Mesenchymal stem cell (in vitro differentiated cells and primary cell): ENCODE measurements at regions not wholly inside any gene's neighbourhood (a gene's known extent, or its start where the extent isn't known, plus 50 kb on each side); places are given as distances from the start of the nearest gene placed in this dataset.

ENCODE experiments used
- DNase-seq: peaks from one replicate; pipeline ENCODE4 v3.0.0-alpha.2; 2013
- H2AFZ ChIP-seq: one replicate; pipeline ENCODE4 v1.6.1; 2013; ENCODE audit warnings: low read depth, mild to moderate bottlenecking, control low read depth, inconsistent platforms, low read length, moderate library complexity
- H2AK5ac ChIP-seq: 2 replicates; pipeline ENCODE4 v1.6.1; 2013; ENCODE audit warnings: low read length, moderate library complexity, mild to moderate bottlenecking, inconsistent platforms; ENCODE audit not compliant: severe bottlenecking
- H2BK120ac ChIP-seq: one replicate; pipeline ENCODE4 v1.6.1; 2013; ENCODE audit warnings: low read depth, mild to moderate bottlenecking, inconsistent platforms, low read length, moderate library complexity
- H2BK12ac ChIP-seq, 2 experiments: one replicate each; pipeline ENCODE4 v1.6.1; 2013; ENCODE audit warnings: inconsistent platforms in 2 of 2, low read length in 2 of 2, mild to moderate bottlenecking in 2 of 2, moderate library complexity in 2 of 2, control low read depth in 1 of 2
- H2BK15ac ChIP-seq: one replicate; pipeline ENCODE4 v1.6.1; 2013; ENCODE audit warnings: mild to moderate bottlenecking, low read depth, inconsistent platforms; ENCODE audit not compliant: poor library complexity, severe bottlenecking
- H2BK5ac ChIP-seq: 2 replicates; pipeline ENCODE4 v1.6.1; 2013; ENCODE audit warnings: low read depth, mild to moderate bottlenecking, low read length, control low read depth, inconsistent platforms; ENCODE audit not compliant: poor library complexity, severe bottlenecking
- H3K14ac ChIP-seq, 2 experiments: one replicate each; pipeline ENCODE4 v1.6.1; 2013; ENCODE audit warnings: inconsistent platforms in 2 of 2, low read length in 2 of 2, control low read depth in 1 of 2, mild to moderate bottlenecking in 1 of 2, moderate library complexity in 1 of 2
- H3K18ac ChIP-seq, 2 experiments: one replicate each; pipeline ENCODE4 v1.6.1; 2013; ENCODE audit warnings: inconsistent platforms in 2 of 2, low read length in 2 of 2, control low read depth in 1 of 2, low read depth in 1 of 2, mild to moderate bottlenecking in 1 of 2
- H3K23ac ChIP-seq, 2 experiments: one replicate each; pipeline ENCODE4 v1.6.1; 2013; ENCODE audit warnings: inconsistent platforms in 2 of 2, low read length in 2 of 2, mild to moderate bottlenecking in 2 of 2, moderate library complexity in 2 of 2, control low read depth in 1 of 2
- H3K27ac ChIP-seq: 2 replicates; pipeline ENCODE4 v1.5.1; 2013; ENCODE audit warnings: mild to moderate bottlenecking, moderate library complexity, low read length, control low read depth, inconsistent platforms; ENCODE audit not compliant: poor library complexity, severe bottlenecking
- H3K27me3 ChIP-seq, 2 experiments: 2 replicates each; pipeline versions ENCODE4 v1.6.1 to v1.7.0; 2013; ENCODE audit warnings: low read length in 2 of 2, mild to moderate bottlenecking in 2 of 2, moderate library complexity in 2 of 2, control low read depth in 1 of 2, inconsistent platforms in 1 of 2; ENCODE audit not compliant: control insufficient read depth in 1 of 2, insufficient read depth in 1 of 2
- H3K36me3 ChIP-seq, 2 experiments: 2 replicates each; pipeline versions ENCODE4 v1.6.1 to v1.7.0; 2013; ENCODE audit warnings: low read length in 2 of 2, control low read depth in 1 of 2, inconsistent platforms in 1 of 2, low read depth in 1 of 2, mild to moderate bottlenecking in 1 of 2; ENCODE audit not compliant: insufficient read depth in 2 of 2, control insufficient read depth in 1 of 2
- H3K4ac ChIP-seq, 2 experiments: one replicate each; pipeline ENCODE4 v1.6.1; 2013; ENCODE audit warnings: inconsistent platforms in 2 of 2, low read length in 2 of 2, mild to moderate bottlenecking in 2 of 2, moderate library complexity in 2 of 2, control low read depth in 1 of 2, low read depth in 1 of 2
- H3K4me1 ChIP-seq: 2 replicates; pipeline ENCODE4 v1.6.1; 2013; ENCODE audit warnings: low read depth, low read length, control low read depth; ENCODE audit not compliant: control insufficient read depth, insufficient read depth
- H3K4me2 ChIP-seq: 2 replicates; pipeline ENCODE4 v1.6.1; 2013; ENCODE audit warnings: low read length, mild to moderate bottlenecking, inconsistent platforms; ENCODE audit not compliant: poor library complexity, severe bottlenecking
- H3K4me3 ChIP-seq, 2 experiments: 2 replicates each; pipeline versions ENCODE4 v1.5.1 to v1.7.0; 2013; ENCODE audit warnings: low read length in 2 of 2, mild to moderate bottlenecking in 2 of 2, control low read depth in 1 of 2, low read depth in 1 of 2; ENCODE audit not compliant: insufficient read depth in 1 of 2
- H3K79me1 ChIP-seq: replicated peaks from 2 replicates; pipeline ENCODE4 v1.6.1; 2013; ENCODE audit warnings: mild to moderate bottlenecking, control low read depth, low read length, inconsistent platforms; ENCODE audit not compliant: poor library complexity, severe bottlenecking
- H3K9ac ChIP-seq: 2 replicates; pipeline ENCODE4 v1.7.0; 2013; ENCODE audit warnings: mild to moderate bottlenecking, low read length, moderate library complexity
- H3K9me3 ChIP-seq: 2 replicates; pipeline ENCODE4 v1.7.0; 2013; ENCODE audit warnings: mild to moderate bottlenecking, low read length; ENCODE audit not compliant: control insufficient read depth
- H4K8ac ChIP-seq: one replicate; pipeline ENCODE4 v1.6.1; 2013; ENCODE audit warnings: inconsistent platforms, mild to moderate bottlenecking, low read length, moderate library complexity
- H4K91ac ChIP-seq: one replicate; pipeline ENCODE4 v1.6.1; 2013; ENCODE audit warnings: mild to moderate bottlenecking, low read length, inconsistent platforms
- WGBS: methylation state at CpG from one replicate; pipeline ENCODE4 v1.1.7; 2013; ENCODE audit warnings: mixed read lengths; 5-methylcytosine and 5-hydroxymethylcytosine counted together

- Histone ChIP-seq H3K4me1 (no peaks in the 10 kb centered on the region), H3K79me1 (no peaks in the 10 kb centered on the region), H3K14ac (no peak overlapping the region), H3K9me3 (peaks cover 17% of the 10 kb centered on the region), H3K18ac (no peak overlapping the region), H3K23ac (no peak overlapping the region), H3K4ac (no peak overlapping the region), H3K4me2 (no peak overlapping the region), H2BK120ac (no peak overlapping the region), H3K36me3 (no peaks in the 10 kb centered on the region), H2AK5ac (no peak overlapping the region), H2BK5ac (no peak overlapping the region), H2BK12ac (no peak overlapping the region), H3K9ac (no peak overlapping the region), H2AFZ (no peak overlapping the region), H3K27me3 (no peaks in the 10 kb centered on the region), H4K8ac (no peak overlapping the region), H3K27ac (no peak overlapping the region), H4K91ac (no peak overlapping the region), H3K4me3 (no peak overlapping the region), H2BK15ac (no peak overlapping the region)
- no peak for DNase-seq
- 100% methylated on average over 1 of the region's 1 CpG for WGBS
These were observed 278.9 kb downstream of the RWDD3 start for GRCh38 chr1:95512925-95513324.

GRCh38 chr1:95517506-95517905 lies 283.5 kb downstream of the RWDD3 start:
- H3K18ac ChIP-seq, result no peak overlapping the region
- H3K9ac ChIP-seq, result no peak overlapping the region

DNA sequence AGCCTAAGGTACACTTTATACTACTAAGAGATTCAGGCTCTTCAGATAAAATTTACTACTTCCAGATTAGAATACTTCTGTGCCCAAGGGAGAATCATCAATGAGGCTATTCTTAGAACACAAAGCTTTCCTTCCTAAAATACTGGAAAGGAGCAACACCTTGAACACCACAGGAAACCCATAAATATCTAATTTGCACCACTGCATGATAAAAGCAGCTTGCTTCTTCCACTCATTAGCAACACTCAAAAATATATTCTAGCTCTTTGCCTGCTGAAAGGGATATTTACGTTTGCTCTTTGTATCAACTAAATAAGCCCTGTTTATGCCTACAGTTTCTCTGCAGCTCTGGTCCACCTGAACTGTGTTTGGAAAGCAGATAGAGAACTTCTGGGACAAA lies 284.3 kb downstream of the RWDD3 start:
- H3K79me1 ChIP-seq, result no peaks in the 10 kb centered on the region
- no peak overlapping the region for H2BK5ac ChIP-seq
- H3K23ac ChIP-seq, result no peak overlapping the region
- H3K9me3 ChIP-seq, result peaks cover 31% of the 10 kb centered on the region
- H2AK5ac ChIP-seq, result no peak overlapping the region
- H2BK15ac ChIP-seq, result no peak overlapping the region
- no peak overlapping the region for H2AFZ ChIP-seq
- H3K4me2 ChIP-seq, result no peak overlapping the region
- DNase-seq, result no peak
- H3K4me3 ChIP-seq, result no peak overlapping the region
- no peak overlapping the region for H3K9ac ChIP-seq
- H3K4ac ChIP-seq, result no peak overlapping the region
- no peak overlapping the region for H3K18ac ChIP-seq
- no peak overlapping the region for H4K8ac ChIP-seq
- no peaks in the 10 kb centered on the region for H3K27me3 ChIP-seq
- H2BK120ac ChIP-seq, result no peak overlapping the region
- H3K4me1 ChIP-seq, result no peaks in the 10 kb centered on the region
- H3K36me3 ChIP-seq, result no peaks in the 10 kb centered on the region
- no peak overlapping the region for H4K91ac ChIP-seq
- no peak overlapping the region for H3K14ac ChIP-seq
- H3K27ac ChIP-seq, result no peak overlapping the region
- WGBS, result no CpG with 5 or more reads among the region's 1 CpG
- no peak overlapping the region for H2BK12ac ChIP-seq

More at GRCh38 chr1:95517506-95517905, 283.5 kb downstream of the RWDD3 start:
- Histone ChIP-seq H4K91ac (no peak overlapping the region), H2BK5ac (no peak overlapping the region), H3K14ac (no peak overlapping the region), H3K9me3 (peaks cover 31% of the 10 kb centered on the region), H3K36me3 (no peaks in the 10 kb centered on the region), H2BK12ac (no peak overlapping the region), H3K79me1 (no peaks in the 10 kb centered on the region), H4K8ac (no peak overlapping the region), H3K23ac (no peak overlapping the region), H3K4me1 (no peaks in the 10 kb centered on the region), H3K27me3 (no peaks in the 10 kb centered on the region), H2BK120ac (no peak overlapping the region), H2BK15ac (no peak overlapping the region), H3K4me3 (no peak overlapping the region), H3K27ac (no peak overlapping the region), H3K4ac (no peak overlapping the region), H2AFZ (no peak overlapping the region), H2AK5ac (no peak overlapping the region), H3K4me2 (no peak overlapping the region)
- DNase-seq, result no peak
- WGBS, result no CpG with 5 or more reads among the region's 1 CpG

DNA sequence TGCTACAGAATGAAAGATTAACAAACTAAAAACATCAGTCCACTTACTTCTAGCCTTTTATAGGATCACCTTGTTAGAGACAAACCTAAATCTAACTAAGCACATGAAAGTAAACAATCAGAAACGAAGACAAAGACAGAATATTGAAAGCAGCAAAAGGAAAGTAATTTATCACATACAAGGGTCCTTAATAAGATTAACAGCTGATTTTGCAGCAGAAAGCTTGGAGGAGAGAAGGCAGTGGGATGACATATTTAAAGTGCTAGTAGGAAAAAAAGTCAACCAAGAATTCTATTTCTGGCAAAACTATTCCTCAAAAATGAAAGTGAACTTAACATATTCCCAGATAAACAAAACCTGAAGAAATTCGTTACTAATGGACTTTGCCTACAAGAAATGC lies 286.4 kb downstream of the RWDD3 start:
- WGBS, result 46% methylated on average over 1 of the region's 2 CpGs
- H2AK5ac ChIP-seq, result no peak overlapping the region

More for the DNA sequence above, 286.4 kb downstream of the RWDD3 start:
- Histone ChIP-seq H4K91ac (no peak overlapping the region), H3K4me3 (no peak overlapping the region), H3K9me3 (peaks cover 41% of the 10 kb centered on the region), H3K79me1 (no peaks in the 10 kb centered on the region), H2BK15ac (no peak overlapping the region), H3K23ac (no peak overlapping the region), H2AFZ (no peak overlapping the region), H3K9ac (no peak overlapping the region), H3K18ac (no peak overlapping the region), H4K8ac (no peak overlapping the region), H3K4ac (no peak overlapping the region), H3K4me2 (no peak overlapping the region), H2BK120ac (no peak overlapping the region), H3K27ac (no peak overlapping the region), H3K36me3 (no peaks in the 10 kb centered on the region), H3K27me3 (no peaks in the 10 kb centered on the region), H3K4me1 (no peaks in the 10 kb centered on the region), H2BK5ac (no peak overlapping the region), H3K14ac (no peak overlapping the region), H2BK12ac (no peak overlapping the region)
- DNase-seq, result no peak
